ENCODE measurements at regions not wholly inside any gene's neighbourhood (a gene's known extent, or its start where the extent isn't known, plus 50 kb on each side); places are given as distances from the start of the nearest gene placed in this dataset.

DNA sequence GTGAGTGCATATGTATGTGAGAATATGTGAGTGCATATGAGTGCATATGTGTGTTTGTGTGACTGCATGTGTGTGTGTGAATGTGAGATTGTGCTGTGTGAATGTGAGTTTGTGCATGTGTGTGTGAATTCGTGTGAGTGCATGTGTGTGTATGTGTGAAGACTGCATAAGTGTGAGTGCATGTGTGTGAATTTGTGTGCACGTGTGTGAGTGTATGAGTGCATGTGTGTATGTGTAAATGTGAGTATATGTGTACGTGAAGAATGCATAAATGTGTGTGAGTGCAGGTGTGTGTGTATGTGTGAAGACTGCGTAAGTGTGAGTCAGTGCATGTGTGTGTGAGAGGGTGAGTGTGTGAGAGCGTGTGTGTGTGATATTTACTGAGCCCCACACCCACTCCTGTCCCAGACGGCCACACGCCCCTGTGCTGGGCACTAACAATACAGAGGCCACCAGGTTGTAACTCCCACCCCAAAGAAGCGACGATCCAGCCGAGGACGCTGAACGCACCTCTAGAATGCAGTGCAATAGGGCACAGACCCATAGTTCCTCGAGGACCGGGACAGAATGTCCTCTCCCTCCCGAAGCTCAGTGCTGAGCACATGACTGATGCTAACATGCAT is 97.8 kb downstream of the C16orf95 start:
- TF ChIP-seq MXI1 (IDR thresholded peaks at IDR 0.05; ENCODE audit: low read depth, low read length) (no peak), BACH1 (IDR thresholded peaks at IDR 0.05; ENCODE audit: borderline replicate concordance) (no peak), SMARCA5 (IDR thresholded peaks at IDR 0.05) (no peak), ZNF384 (IDR thresholded peaks at IDR 0.05; ENCODE audit: borderline replicate concordance, low read depth, low read length) (no peak), CHD4 (IDR thresholded peaks at IDR 0.05) (no peak)
- TF ChIP-seq, protein P1, sequence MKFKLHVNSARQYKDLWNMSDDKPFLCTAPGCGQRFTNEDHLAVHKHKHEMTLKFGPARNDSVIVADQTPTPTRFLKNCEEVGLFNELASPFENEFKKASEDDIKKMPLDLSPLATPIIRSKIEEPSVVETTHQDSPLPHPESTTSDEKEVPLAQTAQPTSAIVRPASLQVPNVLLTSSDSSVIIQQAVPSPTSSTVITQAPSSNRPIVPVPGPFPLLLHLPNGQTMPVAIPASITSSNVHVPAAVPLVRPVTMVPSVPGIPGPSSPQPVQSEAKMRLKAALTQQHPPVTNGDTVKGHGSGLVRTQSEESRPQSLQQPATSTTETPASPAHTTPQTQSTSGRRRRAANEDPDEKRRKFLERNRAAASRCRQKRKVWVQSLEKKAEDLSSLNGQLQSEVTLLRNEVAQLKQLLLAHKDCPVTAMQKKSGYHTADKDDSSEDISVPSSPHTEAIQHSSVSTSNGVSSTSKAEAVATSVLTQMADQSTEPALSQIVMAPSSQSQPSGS (IDR thresholded peaks at IDR 0.05; ENCODE audit: low read length): no peak
